ENCODE measurements at regions not wholly inside any gene's neighbourhood (a gene's known extent, or its start where the extent isn't known, plus 50 kb on each side); places are given as distances from the start of the nearest gene placed in this dataset.

DNA sequence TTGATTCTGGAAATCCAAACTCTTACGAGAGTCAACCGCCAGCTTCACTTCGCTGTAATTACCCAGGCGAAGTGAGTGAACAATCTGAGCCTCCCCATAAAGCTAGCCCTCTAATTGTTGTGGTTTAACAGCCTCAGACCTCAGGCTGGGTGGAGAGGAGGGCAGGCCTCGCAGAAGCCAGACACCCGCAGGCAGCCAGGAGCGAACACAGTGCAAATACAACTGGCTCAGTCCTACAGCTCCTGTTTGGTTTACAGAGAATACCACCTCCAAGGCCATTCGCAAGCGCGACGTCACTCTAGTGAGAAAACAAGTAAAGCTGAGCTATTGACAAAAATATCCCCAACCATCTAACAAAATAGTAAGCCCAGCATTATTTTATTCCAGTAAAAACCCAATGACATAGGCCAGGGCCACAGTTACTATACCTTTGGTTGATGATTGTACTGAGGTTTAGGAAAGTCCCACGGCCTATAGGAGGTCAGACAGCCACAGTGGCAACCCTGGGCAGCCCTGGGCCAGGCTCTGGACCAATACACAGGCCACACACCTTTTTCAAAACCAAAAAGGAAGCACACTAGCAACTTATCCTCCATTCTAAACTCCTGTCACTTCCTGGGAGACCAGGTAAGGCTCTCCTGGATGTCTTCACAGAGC lies 163.3 kb downstream of the ETS2 start:
- no peak for TF ChIP-seq EZH2 (IDR thresholded peaks at IDR 0.05; ENCODE audit: insufficient read depth, poor library complexity, severe bottlenecking)
- TF ChIP-seq EZH2phosphoT487 (IDR thresholded peaks at IDR 0.05; ENCODE audit: insufficient read depth, low read depth), result no peak

Measured in GM23248 (cell line).